ENCODE measurements at regions not wholly inside any gene's neighbourhood (a gene's known extent, or its start where the extent isn't known, plus 50 kb on each side); places are given as distances from the start of the nearest gene placed in this dataset.

DNA sequence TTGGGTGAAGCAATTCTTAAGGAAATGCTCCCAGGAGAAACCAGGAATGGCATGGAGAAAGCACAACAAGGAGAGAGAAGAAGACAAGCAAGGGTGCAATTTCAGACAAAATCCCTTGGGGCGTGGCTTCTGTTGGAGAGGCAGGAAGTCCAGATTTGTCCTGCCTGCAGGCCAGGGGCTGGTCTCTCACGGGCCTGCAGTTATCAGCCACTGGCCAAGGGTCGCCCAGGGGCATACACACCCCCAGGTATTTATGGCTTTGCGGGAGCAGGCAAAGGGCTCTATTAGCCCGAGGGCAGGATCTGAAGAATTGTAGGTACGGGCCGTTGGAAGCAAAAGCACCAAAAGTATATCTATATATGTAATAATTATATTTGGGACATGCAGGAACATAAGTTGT is 87.7 kb downstream of the IYD start:
- Mint-ChIP-seq H3K9me3 (no peaks in the 10 kb centered on the region), H3K27me3 (peaks cover 10% of the 10 kb centered on the region), H3K27ac (no peak overlapping the region), H3K4me1 (no peaks in the 10 kb centered on the region), H3K36me3 (ENCODE audit: low read depth) (no peaks in the 10 kb centered on the region), H3K4me3 (no peak overlapping the region)
- DNase-seq (no peak), ATAC-seq (no peak)

DNA sequence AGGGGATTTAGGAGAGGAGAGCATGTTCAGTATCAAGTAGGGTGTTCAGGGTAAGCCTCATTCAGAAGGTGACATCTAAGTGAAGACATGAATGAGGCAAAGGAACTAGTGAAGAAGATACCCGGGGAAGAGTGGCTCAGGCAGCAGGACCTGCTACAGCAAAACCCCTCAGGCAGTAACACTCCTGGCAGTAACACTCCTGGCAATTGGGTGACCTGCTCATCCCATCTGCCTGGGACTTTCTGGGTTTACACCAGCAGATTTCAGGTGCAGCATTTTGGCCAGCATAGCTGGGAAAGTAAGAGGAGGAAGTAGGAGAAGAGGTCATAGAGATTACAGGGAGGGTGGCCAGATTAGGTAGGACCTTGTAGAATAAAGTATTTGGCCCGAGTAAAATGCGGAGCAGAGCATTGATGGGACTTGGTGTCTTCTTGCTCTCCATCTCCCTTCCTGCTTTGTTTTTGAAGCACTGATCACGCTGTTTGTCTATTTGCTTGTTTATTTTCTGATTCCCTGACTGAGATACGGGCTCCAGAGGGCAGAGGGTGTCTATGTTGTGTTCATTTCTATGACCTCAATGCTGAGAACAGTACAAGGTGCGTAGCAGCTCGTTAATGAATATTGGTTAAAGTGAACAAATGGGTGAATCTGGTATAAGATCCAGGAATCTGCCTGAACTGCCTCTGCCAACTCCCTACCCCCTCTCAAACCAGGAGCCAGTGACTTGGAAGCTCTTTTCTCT is 88.3 kb downstream of the IYD start:
- ATAC-seq (no peak), DNase-seq (no peak)
- no peaks in the 10 kb centered on the region for H3K36me3 Mint-ChIP-seq (ENCODE audit: low read depth)
- no peaks in the 10 kb centered on the region for H3K4me1 Mint-ChIP-seq
- H3K9me3 Mint-ChIP-seq: no peaks in the 10 kb centered on the region
- H3K27ac Mint-ChIP-seq: no peak overlapping the region
- H3K4me3 Mint-ChIP-seq: no peak overlapping the region
- peaks cover 10% of the 10 kb centered on the region for H3K27me3 Mint-ChIP-seq

DNA sequence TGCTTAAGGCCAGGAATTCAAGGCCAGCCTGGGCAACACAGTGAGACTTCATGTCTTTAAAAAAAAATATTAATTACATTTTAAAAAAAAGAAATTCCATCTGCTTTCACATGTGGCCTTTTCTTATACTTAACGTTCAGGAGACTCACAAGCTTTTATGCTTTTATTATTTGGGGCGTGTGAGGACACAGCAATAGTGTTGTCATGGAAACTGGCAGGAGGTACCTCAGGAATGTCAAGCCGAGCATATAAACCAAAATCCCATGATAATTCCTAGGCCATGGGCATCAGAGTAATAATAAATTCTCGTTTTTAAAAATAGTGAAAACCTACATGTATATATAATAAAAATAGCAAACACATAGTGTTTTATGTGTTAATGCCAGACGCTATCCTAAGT is 89.8 kb downstream of the IYD start:
- Mint-ChIP-seq H3K27me3 (peaks cover 10% of the 10 kb centered on the region), H3K4me3 (no peak overlapping the region), H3K4me1 (no peaks in the 10 kb centered on the region), H3K36me3 (ENCODE audit: low read depth) (no peaks in the 10 kb centered on the region), H3K9me3 (no peaks in the 10 kb centered on the region), H3K27ac (no peak overlapping the region)
- DNase-seq (no peak), ATAC-seq (no peak)

DNA sequence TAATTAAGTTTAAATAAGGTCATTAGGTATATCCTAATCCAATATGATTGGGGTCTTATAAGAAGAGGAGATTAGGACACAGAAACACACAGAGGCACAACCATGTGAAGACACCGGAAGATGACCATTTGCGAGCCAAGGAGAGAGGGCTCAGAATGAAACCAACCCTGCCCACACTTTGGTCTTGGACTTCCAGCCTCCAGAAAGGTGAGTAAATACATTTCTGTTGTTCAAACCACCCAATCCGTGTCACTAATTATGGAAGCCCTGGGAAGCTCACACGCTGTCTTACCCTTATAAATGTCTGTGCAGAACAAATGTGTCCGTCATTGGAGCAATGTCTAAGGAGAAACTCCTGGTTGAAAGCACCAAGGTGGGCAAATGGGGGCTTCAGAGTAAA is 95.0 kb downstream of the IYD start:
- no peaks in the 10 kb centered on the region for H3K36me3 Mint-ChIP-seq (ENCODE audit: low read depth)
- H3K27me3 Mint-ChIP-seq: no peaks in the 10 kb centered on the region
- no peak for ATAC-seq
- H3K4me1 Mint-ChIP-seq: no peaks in the 10 kb centered on the region
- no peak overlapping the region for H3K27ac Mint-ChIP-seq
- no peaks in the 10 kb centered on the region for H3K9me3 Mint-ChIP-seq
- H3K4me3 Mint-ChIP-seq: no peak overlapping the region
- no peak for DNase-seq

DNA sequence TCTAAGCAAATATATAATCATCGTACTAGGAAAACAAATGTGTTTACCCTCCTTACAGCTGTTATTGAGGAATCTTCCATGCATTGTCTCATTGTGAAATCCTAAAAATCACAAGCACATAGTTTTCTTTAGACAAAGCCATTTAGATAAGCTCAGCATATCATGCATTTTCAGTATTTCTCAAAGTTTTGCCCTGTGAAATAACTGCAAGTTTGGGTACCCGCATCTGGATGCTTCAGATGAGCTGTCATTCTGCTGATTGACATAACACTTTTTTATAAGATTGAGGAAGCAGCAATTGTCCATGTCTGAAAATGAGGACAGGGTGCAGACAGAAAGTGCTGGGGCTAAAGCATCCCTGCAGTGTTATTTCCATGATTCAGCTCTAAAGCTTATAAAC is 96.2 kb downstream of the IYD start:
- DNase-seq: no peak
- no peak overlapping the region for H3K4me3 Mint-ChIP-seq
- ATAC-seq: no peak
- H3K4me1 Mint-ChIP-seq: no peaks in the 10 kb centered on the region
- H3K27me3 Mint-ChIP-seq: peaks cover 2% of the 10 kb centered on the region
- H3K27ac Mint-ChIP-seq: no peak overlapping the region
- no peaks in the 10 kb centered on the region for H3K36me3 Mint-ChIP-seq (ENCODE audit: low read depth)
- H3K9me3 Mint-ChIP-seq: no peaks in the 10 kb centered on the region

DNA sequence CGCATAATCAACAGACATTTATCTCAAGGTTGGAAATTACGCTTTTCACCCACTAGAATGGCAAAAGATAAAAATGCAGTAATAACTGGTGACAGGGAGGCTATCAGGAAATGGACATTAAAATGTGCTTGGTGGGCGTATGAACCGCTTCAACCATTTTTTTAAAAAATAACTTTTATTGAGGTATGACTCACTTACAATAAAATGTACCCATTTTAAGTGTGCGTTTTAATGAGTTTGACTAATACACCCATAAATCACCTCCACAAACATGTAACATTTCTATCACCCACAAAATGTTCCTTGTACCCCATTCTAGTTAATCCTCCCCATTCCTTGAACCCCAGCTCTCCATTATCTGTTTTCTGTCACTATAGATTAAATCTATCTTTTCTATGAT is 96.8 kb downstream of the IYD start:
- Mint-ChIP-seq H3K27me3 (peaks cover 3% of the 10 kb centered on the region), H3K27ac (no peak overlapping the region), H3K9me3 (no peaks in the 10 kb centered on the region), H3K4me1 (no peaks in the 10 kb centered on the region), H3K36me3 (ENCODE audit: low read depth) (no peaks in the 10 kb centered on the region), H3K4me3 (no peak overlapping the region)
- no peak for ATAC-seq
- DNase-seq: no peak

DNA sequence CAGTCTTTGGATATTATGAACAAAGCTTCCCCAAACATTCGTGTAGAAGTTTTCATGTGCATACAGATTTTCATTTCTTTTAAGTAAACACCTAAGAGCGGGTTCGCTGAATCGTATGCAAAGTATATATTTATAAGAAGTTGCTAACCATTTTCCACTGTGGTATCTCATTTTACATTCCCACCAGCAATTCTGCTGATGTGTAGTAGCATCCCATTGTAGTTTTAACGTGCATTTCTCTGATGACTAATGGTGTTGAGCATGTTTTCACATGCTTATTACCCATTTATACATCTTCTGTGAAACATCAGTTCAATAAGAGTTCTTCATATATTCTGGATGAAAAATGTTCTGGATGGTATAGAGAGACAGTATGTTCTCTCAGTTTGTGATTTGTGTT is 97.4 kb downstream of the IYD start:
- no peak for DNase-seq
- no peaks in the 10 kb centered on the region for H3K9me3 Mint-ChIP-seq
- no peak overlapping the region for H3K4me3 Mint-ChIP-seq
- no peaks in the 10 kb centered on the region for H3K36me3 Mint-ChIP-seq (ENCODE audit: low read depth)
- no peaks in the 10 kb centered on the region for H3K4me1 Mint-ChIP-seq
- ATAC-seq: no peak
- H3K27me3 Mint-ChIP-seq: peaks cover 3% of the 10 kb centered on the region
- H3K27ac Mint-ChIP-seq: no peak overlapping the region

DNA sequence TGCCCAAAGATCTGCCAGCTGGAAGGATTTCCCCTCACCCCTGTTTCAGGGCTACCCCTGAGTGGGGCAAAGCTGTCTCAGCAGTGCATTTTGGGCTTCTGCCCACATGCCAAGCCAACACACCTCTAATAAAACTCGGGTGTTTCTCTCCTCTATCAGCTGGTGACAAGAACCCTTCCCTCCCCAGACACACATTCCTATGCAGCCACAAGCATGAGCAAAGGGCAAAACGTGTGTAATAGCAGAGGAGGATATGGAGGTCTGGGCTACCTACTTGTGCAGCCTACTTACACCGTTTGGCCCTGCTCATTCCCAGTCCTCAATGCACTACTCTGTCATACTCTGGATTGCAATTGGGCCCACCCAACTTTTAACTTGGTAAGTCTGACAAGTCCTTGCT is 101.3 kb downstream of the IYD start:
- Mint-ChIP-seq H3K27ac (no peak overlapping the region), H3K27me3 (peaks cover 10% of the 10 kb centered on the region), H3K4me1 (no peaks in the 10 kb centered on the region), H3K9me3 (no peaks in the 10 kb centered on the region), H3K36me3 (ENCODE audit: low read depth) (no peaks in the 10 kb centered on the region), H3K4me3 (no peak overlapping the region)
- DNase-seq (no peak), ATAC-seq (no peak)

DNA sequence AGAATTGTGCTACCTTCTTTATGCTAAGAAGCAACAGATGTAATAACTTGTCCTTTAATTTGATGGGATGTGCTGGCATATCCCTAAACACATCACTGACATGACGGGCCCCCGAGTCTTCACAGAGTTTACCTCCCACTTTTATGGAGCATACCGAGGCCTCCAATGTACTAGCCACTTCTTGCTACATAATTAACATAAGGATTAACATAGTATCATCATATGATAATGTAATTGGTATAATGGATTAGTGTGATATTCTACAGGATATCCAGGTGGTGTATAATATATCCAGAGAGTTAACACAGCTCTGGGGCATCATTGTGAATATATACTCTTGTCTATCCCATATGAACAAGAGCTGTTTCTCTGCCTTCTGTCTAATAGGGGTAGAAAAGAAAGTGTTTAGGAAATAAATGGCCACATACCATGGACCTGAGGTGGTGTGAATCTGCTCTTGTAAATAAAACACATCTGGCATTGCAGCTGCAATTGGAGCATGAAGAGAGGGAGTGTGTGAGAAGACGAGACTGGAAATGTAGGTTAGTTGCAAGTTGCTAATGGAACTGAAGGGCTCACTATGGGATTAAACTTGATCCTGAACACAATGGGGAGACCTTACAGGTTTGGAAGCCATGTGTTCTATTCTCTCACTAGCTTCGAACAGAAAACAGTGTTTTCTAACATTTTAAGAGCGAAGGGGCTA is 102.3 kb downstream of the IYD start:
- Mint-ChIP-seq H3K27me3 (peaks cover 10% of the 10 kb centered on the region), H3K4me1 (no peaks in the 10 kb centered on the region), H3K4me3 (no peak overlapping the region), H3K9me3 (no peaks in the 10 kb centered on the region), H3K36me3 (ENCODE audit: low read depth) (no peaks in the 10 kb centered on the region), H3K27ac (no peak overlapping the region)
- ATAC-seq (no peak), DNase-seq (no peak)

DNA sequence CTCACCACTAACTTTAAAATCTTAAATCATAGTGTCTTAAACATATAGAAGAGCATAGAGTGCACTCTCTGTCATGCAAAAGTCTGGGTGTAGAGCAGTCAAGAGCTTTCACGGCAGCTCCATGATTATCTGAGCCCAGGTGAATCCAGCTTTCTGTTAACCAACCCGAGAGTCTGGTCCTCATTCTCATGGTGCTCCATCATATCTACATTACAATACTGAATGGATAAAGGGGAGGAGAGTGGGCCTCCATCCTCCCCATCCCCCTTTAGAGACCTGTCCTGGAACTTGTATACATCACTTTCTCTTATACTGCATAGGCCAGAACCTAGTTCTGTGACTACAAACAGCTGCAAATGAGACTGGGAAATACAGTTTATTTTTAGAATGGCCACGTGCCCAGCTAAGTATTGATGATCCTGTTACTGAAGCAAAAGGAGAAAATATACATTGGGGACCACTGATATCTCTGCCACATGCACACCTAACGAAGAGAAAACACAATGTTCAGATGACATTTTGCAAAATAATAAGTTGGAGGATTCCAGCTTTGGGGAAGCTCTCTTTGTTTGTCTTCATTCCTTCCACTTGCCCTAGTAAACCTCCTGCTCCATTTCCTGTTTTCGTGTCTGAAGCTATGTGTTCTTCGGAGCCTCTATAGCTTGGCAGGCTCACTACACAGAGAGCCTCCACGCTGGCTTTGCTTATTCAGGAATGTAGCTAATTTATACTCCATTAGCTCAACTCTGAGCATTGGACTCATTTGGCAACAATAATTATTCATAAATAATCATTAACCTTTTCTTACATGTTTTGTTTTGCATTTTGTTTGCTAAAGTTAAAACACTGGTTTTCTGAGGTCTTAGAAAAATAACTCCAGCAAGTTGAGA is 110.1 kb downstream of the IYD start:
- H3K9me3 Mint-ChIP-seq: no peaks in the 10 kb centered on the region
- H3K27ac Mint-ChIP-seq: no peak overlapping the region
- H3K36me3 Mint-ChIP-seq (ENCODE audit: low read depth): no peaks in the 10 kb centered on the region
- H3K27me3 Mint-ChIP-seq: peaks cover 17% of the 10 kb centered on the region
- ATAC-seq (no peak), DNase-seq (no peak)
- no peak overlapping the region for H3K4me3 Mint-ChIP-seq
- H3K4me1 Mint-ChIP-seq: no peaks in the 10 kb centered on the region

DNA sequence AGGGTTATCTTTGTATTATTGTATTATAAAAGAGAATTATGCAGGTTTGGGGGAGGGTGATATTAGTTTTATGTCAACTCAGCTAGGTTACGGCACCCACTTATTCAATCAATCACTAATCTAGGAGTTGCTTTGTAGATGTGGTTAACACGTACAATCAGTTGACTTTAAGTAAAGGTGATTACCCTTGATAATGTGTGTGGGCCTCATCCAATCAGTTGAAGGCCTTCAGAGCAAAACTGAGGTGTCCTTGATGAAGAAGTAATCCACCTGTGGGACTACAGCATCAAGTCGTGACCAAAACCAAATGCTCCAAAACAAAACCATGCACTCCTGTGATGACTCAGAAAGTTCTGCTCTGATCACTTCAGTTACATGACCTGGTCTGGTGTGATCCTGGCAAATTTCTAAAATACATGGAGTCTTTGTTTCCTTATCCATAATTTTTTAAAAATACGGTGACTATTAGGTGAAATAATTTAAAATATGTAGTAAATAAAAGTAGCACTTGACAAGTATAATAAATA is 114.1 kb downstream of the IYD start:
- no peak overlapping the region for H3K4me3 Mint-ChIP-seq
- H3K9me3 Mint-ChIP-seq: no peaks in the 10 kb centered on the region
- H3K27ac Mint-ChIP-seq: no peak overlapping the region
- H3K36me3 Mint-ChIP-seq (ENCODE audit: low read depth): no peaks in the 10 kb centered on the region
- H3K27me3 Mint-ChIP-seq: peaks cover 8% of the 10 kb centered on the region
- H3K4me1 Mint-ChIP-seq: no peaks in the 10 kb centered on the region
- DNase-seq: no peak
- no peak for ATAC-seq

DNA sequence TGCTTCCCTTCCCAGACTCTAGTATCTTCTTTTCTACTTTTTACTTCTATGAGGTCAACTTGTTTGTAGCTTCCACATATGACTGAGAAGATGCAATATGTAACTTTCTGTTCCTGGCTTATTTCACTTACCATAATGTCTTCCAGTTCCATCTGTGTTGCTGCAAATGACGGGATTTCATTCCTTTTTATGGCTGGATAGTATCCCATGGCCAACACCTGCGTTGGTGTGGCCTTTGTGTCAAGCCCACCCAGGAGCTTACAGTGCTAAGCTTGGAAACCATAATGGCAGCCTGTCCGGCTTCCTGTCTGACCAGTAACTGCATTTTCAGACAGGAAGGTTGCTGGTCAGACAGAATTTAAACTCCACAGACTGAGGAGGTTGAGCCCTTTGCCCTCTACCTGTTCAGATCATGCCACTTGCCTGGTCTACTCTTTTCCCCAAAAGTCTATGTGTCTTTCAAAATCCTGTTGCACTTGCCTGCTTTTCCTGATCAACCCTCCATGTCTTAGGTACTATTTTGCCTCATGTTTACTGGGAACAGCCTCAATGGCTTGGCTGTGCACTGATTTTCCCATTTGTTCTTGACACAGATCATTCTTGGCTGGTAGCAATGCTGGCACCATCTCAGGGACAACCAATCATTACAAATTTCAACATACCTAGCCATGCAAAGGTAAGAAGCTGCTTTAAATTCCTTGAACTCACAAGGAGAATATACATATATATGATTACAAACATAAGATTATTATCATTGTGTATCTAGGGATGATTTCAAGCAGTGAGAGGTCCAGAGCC is 114.3 kb upstream of the PLEKHG1 start:
- Mint-ChIP-seq H3K4me3 (no peak overlapping the region), H3K9me3 (no peaks in the 10 kb centered on the region), H3K27me3 (peaks cover 5% of the 10 kb centered on the region), H3K27ac (no peak overlapping the region), H3K36me3 (ENCODE audit: low read depth) (no peaks in the 10 kb centered on the region), H3K4me1 (no peaks in the 10 kb centered on the region)
- ATAC-seq: no peak
- DNase-seq: no peak

DNA sequence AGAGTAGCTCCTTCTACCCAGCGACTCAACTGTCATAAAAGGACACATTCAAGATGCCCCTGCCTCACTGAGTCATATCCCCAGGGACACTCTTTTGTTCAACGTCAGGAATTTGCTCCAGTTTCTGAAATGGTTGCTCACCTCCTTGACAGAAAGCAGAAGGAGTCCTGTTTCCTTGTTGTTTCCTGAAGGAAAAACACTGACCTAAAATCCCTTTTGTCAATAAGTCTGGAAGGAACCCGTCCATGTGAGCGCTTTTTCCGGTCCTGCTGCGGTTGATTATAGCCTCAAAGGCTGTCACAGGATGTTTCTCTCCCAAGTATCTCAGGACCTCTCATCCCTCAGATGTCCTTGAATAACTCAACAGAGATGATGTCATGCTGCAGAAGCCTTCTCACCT is 113.6 kb upstream of the PLEKHG1 start:
- ATAC-seq (no peak), DNase-seq (no peak)
- no peak overlapping the region for H3K4me3 Mint-ChIP-seq
- H3K27me3 Mint-ChIP-seq: peaks cover 2% of the 10 kb centered on the region
- H3K9me3 Mint-ChIP-seq: no peaks in the 10 kb centered on the region
- no peaks in the 10 kb centered on the region for H3K36me3 Mint-ChIP-seq (ENCODE audit: low read depth)
- no peak overlapping the region for H3K27ac Mint-ChIP-seq
- peaks cover 7% of the 10 kb centered on the region for H3K4me1 Mint-ChIP-seq

DNA sequence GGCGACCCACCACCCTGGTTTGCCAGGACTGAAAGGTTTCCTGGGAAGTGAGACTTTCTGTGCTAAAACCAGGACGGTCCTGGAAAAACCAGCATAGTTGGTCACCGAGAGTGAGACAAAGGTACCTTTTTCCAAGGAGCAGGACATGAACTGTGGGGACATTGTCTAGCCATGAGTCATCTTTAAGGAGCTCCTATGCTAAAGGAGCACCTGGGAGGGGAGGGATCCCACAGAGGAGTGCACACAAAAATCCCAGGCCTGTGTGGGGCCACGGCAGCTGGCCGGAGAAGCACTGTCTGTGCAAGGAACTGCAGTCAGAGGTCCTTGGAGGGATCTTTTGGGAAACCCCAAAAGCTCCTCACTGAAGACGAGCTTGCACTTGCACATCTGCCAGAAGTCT is 109.1 kb upstream of the PLEKHG1 start:
- H3K9me3 Mint-ChIP-seq: peaks cover 14% of the 10 kb centered on the region
- H3K4me3 Mint-ChIP-seq: no peak overlapping the region
- no peak for DNase-seq
- peaks cover 24% of the 10 kb centered on the region for H3K4me1 Mint-ChIP-seq
- no peaks in the 10 kb centered on the region for H3K36me3 Mint-ChIP-seq (ENCODE audit: low read depth)
- ATAC-seq: no peak
- peaks cover 4% of the 10 kb centered on the region for H3K27me3 Mint-ChIP-seq
- H3K27ac Mint-ChIP-seq: no peak overlapping the region
